Pancreas (tissue), 10 donors: ENCODE measurements at regions not wholly inside any gene's neighbourhood (a gene's known extent, or its start where the extent isn't known, plus 50 kb on each side); places are given as distances from the start of the nearest gene placed in this dataset.

ENCODE experiments used
- ATAC-seq, 4 donors: fragments of 200-7000 bp; cut with Tn5 transposase; one replicate each; pipeline versions ENCODE4 v1.8.0 to v1.9.1; 2020; ENCODE audit warnings: mild to moderate bottlenecking in 4 of 4, moderate library complexity in 4 of 4
- DNase-seq, 6 donors: peaks; one replicate each; pipeline ENCODE4 v3.0.0-alpha.2; 2020
- FAIRE-seq: peaks from 2 replicates; lab custom pipeline; 2012; peaks lifted over from hg19 to GRCh38; lab: Jason Lieb, UNC
- H3K27ac ChIP-seq, 4 donors: fragments of 200-600 bp; sonication (generic); 1 replicate in 3 of 4; 2 replicates in 1 of 4; pipeline versions ENCODE4 v1.5.0 to v1.8.0; 2020
- H3K27me3 ChIP-seq, 4 donors: fragments of 200-600 bp; one replicate each; pipeline ENCODE4 v1.8.0; 2021
- H3K36me3 ChIP-seq, 3 donors: fragments of 200-600 bp; sonication (generic) in 1 of 3; one replicate each; pipeline versions ENCODE4 v1.5.0 to v1.8.0; 2020 to 2021
- H3K4me1 ChIP-seq, 3 donors: fragments of 200-600 bp; one replicate each; pipeline ENCODE4 v1.8.0; 2021
- H3K4me3 ChIP-seq, 4 donors: fragments of 200-600 bp; sonication (generic) in 2 of 4; one replicate each; pipeline versions ENCODE4 v1.5.0 to v1.8.0; 2020 to 2021
- H3K9me3 ChIP-seq, 4 donors: fragments of 200-600 bp; one replicate each; pipeline ENCODE4 v1.8.0; 2021
- WGBS, 2 donors: extraction: QIAGEN DNeasy Blood & Tissue Kit; methylation state at CpG; one replicate each; pipeline ENCODE4 v1.1.7; 2013; 5-methylcytosine and 5-hydroxymethylcytosine counted together
- intact Hi-C, 3 donors: fragments of 100-400 bp; cut with DNase I; formaldehyde crosslinking; loops; one replicate each; pipeline versions ENCODE4 v1.11.1 to v1.14.2; 2022
- TF ChIP-seq, protein P1 (sequence below), 4 donors: fragments of 200-600 bp; sonication (generic) in 3 of 4; IDR thresholded peaks; one replicate each; pipeline versions ENCODE4 v1.5.0 to v1.8.0; 2021; ENCODE audit warnings: antibody characterized with exemption in 4 of 4
- donor health status: healthy with polysubstance abuse.
- donor health status: DM: no; HTN: no; CAD: no; lungs with moderate emphysema.
- donor health status: DM: no; HTN: no; CAD: no.
- donor health status: control.
- donor health status: control.
- donor health status: Bipolar disorder and iron deficiency.
- donor health status: DM: yes; HTN: yes; CAD: no.
- donor health status: DM: no; HTN: no; CAD: no.
- donor health status: DM: no; HTN: no; CAD: no.
- donor health status: DM: yes; HTN: yes; CAD: no.

DNA sequence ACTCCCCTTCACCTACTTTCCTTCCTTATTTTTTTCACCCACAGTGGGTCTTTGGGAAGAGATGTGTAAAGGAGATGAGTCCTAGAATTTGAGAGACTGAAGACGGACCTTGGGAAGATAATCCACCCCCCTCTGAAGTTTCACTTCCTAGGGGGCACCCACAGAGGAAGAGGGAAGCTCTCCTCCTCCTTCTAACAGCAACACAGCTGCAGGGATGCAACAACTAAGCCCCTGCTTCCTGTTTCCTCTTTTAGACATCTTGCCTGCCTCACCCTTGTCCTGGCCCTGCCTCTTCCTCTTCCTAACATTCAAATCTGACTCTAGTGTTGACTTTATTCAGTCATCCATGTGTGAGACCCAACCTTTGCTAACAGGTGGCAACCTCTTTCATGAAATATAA lies 424.6 kb downstream of the BUD13 start:
- Histone ChIP-seq H3K36me3 (no peaks in the 10 kb centered on the region), H3K4me1 (peaks cover 0 to under 1% (median 0%) of the 10 kb centered on the region in 3 donors), H3K4me3 (no peak overlapping the region), H3K9me3 (no peaks in the 10 kb centered on the region), H3K27ac (no peak overlapping the region), H3K27me3 (no peaks in the 10 kb centered on the region)
- intact Hi-C loops: no loop called here
- no peak for DNase-seq
- FAIRE-seq: no peak
- TF ChIP-seq, protein P1, sequence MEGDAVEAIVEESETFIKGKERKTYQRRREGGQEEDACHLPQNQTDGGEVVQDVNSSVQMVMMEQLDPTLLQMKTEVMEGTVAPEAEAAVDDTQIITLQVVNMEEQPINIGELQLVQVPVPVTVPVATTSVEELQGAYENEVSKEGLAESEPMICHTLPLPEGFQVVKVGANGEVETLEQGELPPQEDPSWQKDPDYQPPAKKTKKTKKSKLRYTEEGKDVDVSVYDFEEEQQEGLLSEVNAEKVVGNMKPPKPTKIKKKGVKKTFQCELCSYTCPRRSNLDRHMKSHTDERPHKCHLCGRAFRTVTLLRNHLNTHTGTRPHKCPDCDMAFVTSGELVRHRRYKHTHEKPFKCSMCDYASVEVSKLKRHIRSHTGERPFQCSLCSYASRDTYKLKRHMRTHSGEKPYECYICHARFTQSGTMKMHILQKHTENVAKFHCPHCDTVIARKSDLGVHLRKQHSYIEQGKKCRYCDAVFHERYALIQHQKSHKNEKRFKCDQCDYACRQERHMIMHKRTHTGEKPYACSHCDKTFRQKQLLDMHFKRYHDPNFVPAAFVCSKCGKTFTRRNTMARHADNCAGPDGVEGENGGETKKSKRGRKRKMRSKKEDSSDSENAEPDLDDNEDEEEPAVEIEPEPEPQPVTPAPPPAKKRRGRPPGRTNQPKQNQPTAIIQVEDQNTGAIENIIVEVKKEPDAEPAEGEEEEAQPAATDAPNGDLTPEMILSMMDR (IDR thresholded peaks at IDR 0.05): no peak
- 29 to 45% methylated on average over 1 of the region's 1 CpG for WGBS, 2 donors
- ATAC-seq: peak in 1 of 4 donors; percentile 24

DNA sequence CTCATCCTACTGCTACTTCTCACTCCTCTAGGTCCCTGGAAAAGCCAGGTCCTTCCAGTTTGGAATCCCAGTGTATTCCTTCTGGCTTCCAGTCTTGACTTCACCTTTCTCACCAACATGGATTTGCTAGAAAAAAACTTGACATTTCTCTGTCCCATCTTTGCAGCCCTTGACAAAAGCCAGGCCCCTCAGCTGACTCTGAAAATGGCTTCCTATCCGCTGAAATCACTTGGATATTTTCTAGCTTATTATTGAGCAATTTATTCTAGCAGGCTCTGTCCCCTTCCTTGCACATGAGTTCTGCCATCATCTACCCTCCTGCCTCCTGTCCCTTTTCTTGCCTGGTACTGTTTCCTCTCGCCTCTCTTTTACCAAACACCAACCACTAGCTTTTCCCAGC lies 427.2 kb downstream of the BUD13 start:
- Histone ChIP-seq H3K27ac (no peak overlapping the region), H3K36me3 (no peaks in the 10 kb centered on the region), H3K4me1 (no peaks in the 10 kb centered on the region), H3K4me3 (no peak overlapping the region), H3K9me3 (no peaks in the 10 kb centered on the region), H3K27me3 (no peaks in the 10 kb centered on the region)
- intact Hi-C loops: no loop called here
- FAIRE-seq (no peak), ATAC-seq (no peak), DNase-seq (no peak)
- TF ChIP-seq, protein P1 (IDR thresholded peaks at IDR 0.05): no peak
- WGBS, 2 donors: 52 to 55% methylated on average over 2 of the region's 2 CpGs

DNA sequence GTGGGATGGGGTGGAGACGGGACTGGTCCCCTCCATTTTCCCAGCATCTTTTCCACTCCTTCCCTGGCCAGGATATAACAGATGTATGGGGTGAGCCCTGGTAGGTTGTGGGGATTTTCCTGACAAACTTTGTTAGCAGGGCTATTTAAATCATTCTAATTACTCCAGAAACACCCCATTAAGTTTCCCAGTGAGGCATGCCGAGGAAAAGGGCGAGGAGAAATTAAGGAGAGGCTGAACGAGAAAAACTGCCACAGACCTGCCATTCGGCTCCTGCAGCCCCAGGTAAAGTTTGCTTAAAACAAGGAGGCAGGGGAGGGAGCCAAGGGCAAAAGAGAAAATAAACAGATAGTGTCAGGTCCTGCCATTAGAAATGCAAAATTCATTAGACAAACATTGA lies 428.2 kb downstream of the BUD13 start:
- Histone ChIP-seq H3K36me3 (no peaks in the 10 kb centered on the region), H3K27me3 (no peaks in the 10 kb centered on the region), H3K9me3 (no peaks in the 10 kb centered on the region), H3K4me3 (no peak overlapping the region), H3K27ac (no peak overlapping the region), H3K4me1 (no peaks in the 10 kb centered on the region)
- intact Hi-C loops: no loop called here
- ATAC-seq (no peak), FAIRE-seq (no peak), DNase-seq (no peak)
- WGBS, 2 donors: 19 to 27% methylated on average over 5 of the region's 5 CpGs
- TF ChIP-seq, protein P1 (IDR thresholded peaks at IDR 0.05): no peak

DNA sequence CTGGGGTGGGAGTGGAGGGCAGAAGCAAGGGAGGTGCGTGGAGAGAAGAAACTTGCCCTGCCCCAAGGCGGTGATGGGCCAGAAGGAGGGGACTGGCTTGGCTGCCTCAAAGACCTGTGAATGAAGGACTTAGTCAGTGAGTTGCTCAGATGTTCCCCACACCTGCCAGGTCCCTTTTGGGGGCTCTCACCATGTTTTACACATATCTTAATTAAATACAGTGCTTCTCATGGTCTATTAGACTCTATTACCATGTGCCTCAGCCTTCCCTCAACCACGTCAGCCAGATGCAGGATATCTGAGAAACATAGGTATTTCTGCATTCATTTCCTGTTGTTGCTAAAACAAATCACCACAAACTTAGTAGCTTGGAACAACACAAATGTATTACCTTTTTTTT lies 429.5 kb downstream of the BUD13 start:
- FAIRE-seq: no peak
- H3K4me1 ChIP-seq: no peaks in the 10 kb centered on the region
- no peaks in the 10 kb centered on the region for H3K36me3 ChIP-seq
- intact Hi-C loops: no loop called here
- 49 to 50% methylated on average over 3 of the region's 3 CpGs for WGBS, 2 donors
- TF ChIP-seq, protein P1 (IDR thresholded peaks at IDR 0.05): no peak
- DNase-seq: no peak
- H3K9me3 ChIP-seq: no peaks in the 10 kb centered on the region
- no peak overlapping the region for H3K4me3 ChIP-seq
- H3K27me3 ChIP-seq: no peaks in the 10 kb centered on the region
- no peak for ATAC-seq
- H3K27ac ChIP-seq: no peak overlapping the region

DNA sequence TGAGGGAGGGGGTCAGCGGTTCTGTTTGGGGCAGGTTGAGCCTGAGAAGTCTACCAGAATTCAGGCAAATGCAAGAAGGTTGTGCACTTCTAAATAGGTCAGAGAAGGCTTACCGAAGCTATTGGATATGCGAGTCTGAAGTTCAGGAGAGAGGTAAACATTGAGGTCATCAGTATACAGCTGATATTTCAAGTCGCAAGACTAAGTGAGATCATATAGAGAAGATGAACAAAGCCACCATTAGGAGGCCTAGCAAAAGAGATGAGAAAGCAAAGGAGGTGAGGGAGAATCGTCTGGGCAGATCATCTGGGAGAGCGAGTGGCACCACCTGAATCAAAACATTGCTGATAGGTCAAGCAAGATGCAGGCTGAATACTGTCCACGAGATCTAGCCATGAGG lies 430.6 kb downstream of the BUD13 start:
- H3K36me3 ChIP-seq: no peaks in the 10 kb centered on the region
- no peak for ATAC-seq
- WGBS, 2 donors: 71 to 78% methylated on average over 7 of the region's 7 CpGs
- intact Hi-C loops: no loop called here
- H3K4me1 ChIP-seq: no peaks in the 10 kb centered on the region
- TF ChIP-seq, protein P1 (IDR thresholded peaks at IDR 0.05): no peak
- H3K9me3 ChIP-seq: no peaks in the 10 kb centered on the region
- no peak for DNase-seq
- FAIRE-seq: no peak
- H3K27me3 ChIP-seq: no peaks in the 10 kb centered on the region
- H3K4me3 ChIP-seq: no peak overlapping the region
- H3K27ac ChIP-seq: no peak overlapping the region
